ENCODE measurements at regions not wholly inside any gene's neighbourhood (a gene's known extent, or its start where the extent isn't known, plus 50 kb on each side); places are given as distances from the start of the nearest gene placed in this dataset.

GRCh38 chr1:176391621-176392020, 71.4 kb upstream of the PAPPA2 start:
- TF ChIP-seq CTCF (IDR thresholded peaks at IDR 0.05) (no peak), POLR2A (IDR thresholded peaks at IDR 0.05) (no peak), POLR2AphosphoS5 (IDR thresholded peaks at IDR 0.05) (no peak)

Data from prostate gland (tissue), 2 donors.